ENCODE measurements at regions not wholly inside any gene's neighbourhood (a gene's known extent, or its start where the extent isn't known, plus 50 kb on each side); places are given as distances from the start of the nearest gene placed in this dataset.

DNA sequence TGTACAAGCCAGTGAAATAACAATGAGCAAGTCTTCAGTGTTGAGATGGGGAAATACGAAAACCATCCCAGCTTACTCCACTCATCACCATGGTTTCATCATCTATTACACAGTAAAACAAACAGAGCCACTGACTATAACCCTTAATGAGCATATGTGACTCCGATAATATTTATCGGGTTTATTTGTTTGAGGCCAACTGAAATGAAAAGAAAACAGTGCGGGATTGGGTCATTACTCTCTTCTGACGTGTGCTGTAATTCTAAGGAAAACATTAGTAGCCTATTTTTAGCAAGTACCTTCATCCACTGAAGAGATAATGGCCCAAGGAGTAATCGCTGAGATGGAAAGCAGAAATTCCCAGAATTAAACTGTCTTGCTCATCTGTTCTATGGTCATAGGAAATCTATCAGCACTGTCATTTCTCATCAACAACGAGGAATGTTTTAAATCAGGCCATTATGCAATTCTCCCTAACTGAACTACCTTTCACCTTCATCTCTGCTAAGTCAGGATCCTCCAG, 716.5 kb downstream of the INHBA start:
- TF ChIP-seq CTCF (IDR thresholded peaks at IDR 0.05) = no peak
- Histone ChIP-seq H3K27me3 (no peaks in the 10 kb centered on the region), H3K36me3 (no peaks in the 10 kb centered on the region), H3K4me1 (ENCODE audit: control insufficient read depth in 1 of 2, insufficient read depth in 1 of 2, low read depth in 1 of 2, low read length in 1 of 2) (no peaks in the 10 kb centered on the region), H3K27ac (no peak overlapping the region), H3K4me3 (ENCODE audit: low read depth in 1 of 2, low read length in 1 of 2) (no peak overlapping the region), H3K9me3 (no peaks in the 10 kb centered on the region)

DNA sequence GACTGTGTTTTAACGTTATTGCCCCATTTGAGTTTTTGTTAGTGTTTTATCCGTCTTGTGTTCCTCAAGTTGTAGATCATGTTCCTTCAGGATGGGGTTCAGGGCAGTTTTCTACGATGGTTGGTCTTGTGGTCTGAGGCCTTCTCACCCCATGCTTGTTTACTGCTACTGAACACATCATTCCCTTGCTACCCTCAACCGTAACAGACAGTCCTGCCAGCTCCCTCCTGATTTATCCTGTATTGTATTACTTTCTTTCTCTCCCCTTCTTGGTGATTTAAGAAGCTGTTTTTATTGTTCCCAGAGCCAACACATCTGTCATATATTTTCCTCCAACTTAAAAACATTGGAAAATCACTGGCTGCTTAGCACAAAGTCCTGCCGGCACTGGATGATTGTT, 719.8 kb downstream of the INHBA start:
- Histone ChIP-seq H3K27ac (no peak overlapping the region), H3K36me3 (no peaks in the 10 kb centered on the region), H3K27me3 (no peaks in the 10 kb centered on the region), H3K9me3 (no peaks in the 10 kb centered on the region), H3K4me1 (ENCODE audit: control insufficient read depth in 1 of 2, insufficient read depth in 1 of 2, low read depth in 1 of 2, low read length in 1 of 2) (no peaks in the 10 kb centered on the region), H3K4me3 (ENCODE audit: low read depth in 1 of 2, low read length in 1 of 2) (no peak overlapping the region)
- no peak for TF ChIP-seq CTCF (IDR thresholded peaks at IDR 0.05)

DNA sequence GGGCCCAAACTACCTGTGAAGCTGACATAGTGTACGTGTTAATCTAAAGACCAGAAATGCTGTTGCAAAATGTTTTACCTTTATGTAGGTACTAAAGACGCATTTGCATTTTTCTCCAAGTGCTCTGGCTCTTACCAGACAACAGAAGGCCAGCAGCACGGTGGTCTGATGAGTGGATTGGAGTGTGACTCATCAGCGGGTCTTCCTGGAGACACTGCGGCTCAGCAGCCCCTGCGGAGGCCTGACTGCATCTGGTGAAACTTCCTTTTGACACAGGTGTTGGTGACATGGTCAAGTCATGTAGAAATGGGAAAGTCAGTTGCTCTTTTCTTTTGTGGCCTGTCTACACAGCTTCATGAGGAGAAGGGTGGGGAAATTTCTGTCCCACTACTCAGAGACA, 723.6 kb downstream of the INHBA start:
- Histone ChIP-seq H3K27ac (no peak overlapping the region), H3K9me3 (no peaks in the 10 kb centered on the region), H3K27me3 (no peaks in the 10 kb centered on the region), H3K36me3 (no peaks in the 10 kb centered on the region), H3K4me3 (ENCODE audit: low read depth in 1 of 2, low read length in 1 of 2) (no peak overlapping the region), H3K4me1 (ENCODE audit: control insufficient read depth in 1 of 2, insufficient read depth in 1 of 2, low read depth in 1 of 2, low read length in 1 of 2) (no peaks in the 10 kb centered on the region)
- no peak for TF ChIP-seq CTCF (IDR thresholded peaks at IDR 0.05)

GRCh38 chr7:40978047-40978446, 724.8 kb downstream of the INHBA start:
- no peaks in the 10 kb centered on the region for H3K9me3 ChIP-seq
- H3K27me3 ChIP-seq = no peaks in the 10 kb centered on the region
- TF ChIP-seq CTCF (IDR thresholded peaks at IDR 0.05) = no peak
- no peaks in the 10 kb centered on the region for H3K4me1 ChIP-seq (ENCODE audit: control insufficient read depth in 1 of 2, insufficient read depth in 1 of 2, low read depth in 1 of 2, low read length in 1 of 2)
- H3K36me3 ChIP-seq = no peaks in the 10 kb centered on the region
- no peak overlapping the region for H3K4me3 ChIP-seq (ENCODE audit: low read depth in 1 of 2, low read length in 1 of 2)
- no peak overlapping the region for H3K27ac ChIP-seq

- no peaks in the 10 kb centered on the region for H3K36me3 ChIP-seq
- no peaks in the 10 kb centered on the region for H3K9me3 ChIP-seq
- H3K27ac ChIP-seq = no peak overlapping the region
- H3K4me3 ChIP-seq (ENCODE audit: low read depth in 1 of 2, low read length in 1 of 2) = no peak overlapping the region
- H3K4me1 ChIP-seq (ENCODE audit: control insufficient read depth in 1 of 2, insufficient read depth in 1 of 2, low read depth in 1 of 2, low read length in 1 of 2) = no peaks in the 10 kb centered on the region
- no peaks in the 10 kb centered on the region for H3K27me3 ChIP-seq
- no peak for TF ChIP-seq CTCF (IDR thresholded peaks at IDR 0.05)
Observed at GRCh38 chr7:40977533-40977932, 725.4 kb downstream of the INHBA start.

DNA sequence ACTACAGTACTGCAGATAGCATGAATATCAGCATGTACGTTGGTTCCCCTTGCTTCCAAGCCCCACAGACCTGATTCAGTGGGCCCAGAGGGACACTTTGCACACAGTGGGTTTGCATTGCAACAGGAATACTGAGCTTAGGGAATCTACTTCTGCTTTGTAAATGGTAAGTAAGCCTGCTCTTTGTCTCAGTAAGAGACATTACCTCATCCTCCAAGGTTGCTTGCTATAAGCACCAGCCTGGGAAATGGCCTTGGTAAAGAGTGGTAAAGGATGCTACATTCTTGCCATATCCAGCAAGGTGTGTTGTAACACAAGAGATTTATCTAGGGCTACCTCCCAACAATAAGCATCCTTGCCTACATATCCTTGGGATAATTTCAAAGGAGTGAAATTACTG, 730.5 kb downstream of the INHBA start:
- TF ChIP-seq CTCF (IDR thresholded peaks at IDR 0.05) = no peak
- H3K4me3 ChIP-seq (ENCODE audit: low read depth in 1 of 2, low read length in 1 of 2) = no peak overlapping the region
- no peak overlapping the region for H3K27ac ChIP-seq

More for the DNA sequence above, 730.5 kb downstream of the INHBA start:
- Histone ChIP-seq H3K27me3 (no peaks in the 10 kb centered on the region), H3K9me3 (no peaks in the 10 kb centered on the region), H3K36me3 (no peaks in the 10 kb centered on the region), H3K4me1 (ENCODE audit: control insufficient read depth in 1 of 2, insufficient read depth in 1 of 2, low read depth in 1 of 2, low read length in 1 of 2) (no peaks in the 10 kb centered on the region)
